RWPE1 (cell line): ENCODE measurements at regions not wholly inside any gene's neighbourhood (a gene's known extent, or its start where the extent isn't known, plus 50 kb on each side); places are given as distances from the start of the nearest gene placed in this dataset.

Experiments
- CTCF ChIA-PET: fragments of 350-600 bp; sonication (Branson Sonifier 250); formaldehyde crosslinking; extraction: SDS; loops from one replicate; lab custom pipeline; 2021; lab: Yijun Ruan, JAX
- POLR2A ChIA-PET: fragments of 400-600 bp; formaldehyde crosslinking; extraction: SDS; loops from one replicate; lab custom pipeline; 2020; ENCODE audit warnings: antibody characterized with exemption; ENCODE audit not compliant: low non-redundant PET; lab: Yijun Ruan, JAX
- DNase-seq: peaks from one replicate; pipeline ENCODE4 v3.0.0; 2012; ENCODE audit warnings: low spot score
- H3K27ac ChIP-seq: fragments of 450-650 bp; 2 replicates; pipeline ENCODE4 v1.5.1; 2017
- CTCF ChIP-seq: fragments of 450-650 bp; conservative IDR thresholded peaks from 2 replicates; pipeline ENCODE4 v1.5.1; 2017; ENCODE audit warnings: low read depth, mild to moderate bottlenecking

GRCh38 chr14:104286086-104286485 lies 147.7 kb downstream of the KIF26A start:
- POLR2A ChIA-PET = no interaction called here
- H3K27ac ChIP-seq = no peak overlapping the region
- no peak for TF ChIP-seq CTCF
- DNase-seq = no peak
- CTCF ChIA-PET = no interaction called here

GRCh38 chr14:104286496-104286895 lies 148.1 kb downstream of the KIF26A start:
- H3K27ac ChIP-seq = no peak overlapping the region
- TF ChIP-seq CTCF = no peak
- CTCF ChIA-PET = no interaction called here
- POLR2A ChIA-PET = no interaction called here
- DNase-seq = no peak

- ChIA-PET POLR2A (no interaction called here), CTCF (no interaction called here)
- no peak for DNase-seq
- H3K27ac ChIP-seq = no peak overlapping the region
- TF ChIP-seq CTCF = no peak
Observed at GRCh38 chr14:104287301-104288009, 149.1 kb downstream of the KIF26A start.

GRCh38 chr14:104288272-104288671 lies 149.9 kb downstream of the KIF26A start:
- CTCF ChIA-PET = no interaction called here
- no peak for DNase-seq
- no peak overlapping the region for H3K27ac ChIP-seq
- TF ChIP-seq CTCF = no peak
- POLR2A ChIA-PET = no interaction called here

GRCh38 chr14:104289507-104289906 lies 151.1 kb downstream of the KIF26A start:
- no peak for TF ChIP-seq CTCF
- CTCF ChIA-PET = no interaction called here
- no peak for DNase-seq
- POLR2A ChIA-PET = no interaction called here
- H3K27ac ChIP-seq = no peak overlapping the region

- no peak for TF ChIP-seq CTCF
- H3K27ac ChIP-seq = no peak overlapping the region
- no peak for DNase-seq
- CTCF ChIA-PET = no interaction called here
- POLR2A ChIA-PET = no interaction called here
Observed at GRCh38 chr14:104290058-104290667, 151.8 kb downstream of the KIF26A start.
